ENCODE measurements at regions not wholly inside any gene's neighbourhood (a gene's known extent, or its start where the extent isn't known, plus 50 kb on each side); places are given as distances from the start of the nearest gene placed in this dataset.

GRCh38 chr2:11016735-11017388 lies 105.1 kb downstream of the KCNF1 start:
- DNase-seq (ENCODE audit: low read depth in 2 of 2), result no peak

GRCh38 chr2:11017921-11018320 lies 106.2 kb downstream of the KCNF1 start:
- no peak for DNase-seq (ENCODE audit: low read depth in 2 of 2)

GRCh38 chr2:11018651-11019185 lies 107.0 kb downstream of the KCNF1 start:
- no peak for DNase-seq (ENCODE audit: low read depth in 2 of 2)

- DNase-seq (ENCODE audit: low read depth in 2 of 2), result no peak
Observed at GRCh38 chr2:11019614-11020013, 107.9 kb downstream of the KCNF1 start.

- no peak for DNase-seq (ENCODE audit: low read depth in 2 of 2)
Observed at GRCh38 chr2:11022064-11022463, 110.3 kb downstream of the KCNF1 start.

- DNase-seq (ENCODE audit: low read depth in 2 of 2), result no peak
Observed at GRCh38 chr2:11022591-11023273, 111.0 kb downstream of the KCNF1 start.

- DNase-seq (ENCODE audit: low read depth in 2 of 2), result no peak
Observed at GRCh38 chr2:11023326-11024258, 111.9 kb downstream of the KCNF1 start.

- no peak for DNase-seq (ENCODE audit: low read depth in 2 of 2)
Observed at GRCh38 chr2:11024259-11024645, 112.5 kb downstream of the KCNF1 start.

GRCh38 chr2:11024687-11025086 lies 113.0 kb downstream of the KCNF1 start:
- DNase-seq (ENCODE audit: low read depth in 2 of 2), result no peak

GRCh38 chr2:11026286-11026921 lies 114.7 kb downstream of the KCNF1 start:
- no peak for DNase-seq (ENCODE audit: low read depth in 2 of 2)

GRCh38 chr2:11027195-11027594 lies 115.5 kb downstream of the KCNF1 start:
- DNase-seq (ENCODE audit: low read depth in 2 of 2), result no peak

- no peak for DNase-seq (ENCODE audit: low read depth in 2 of 2)
Observed at GRCh38 chr2:11028407-11028916, 116.7 kb downstream of the KCNF1 start.

GRCh38 chr2:11029136-11029535 lies 117.4 kb downstream of the KCNF1 start:
- DNase-seq (ENCODE audit: low read depth in 2 of 2), result no peak

GRCh38 chr2:11030036-11030435 lies 118.3 kb downstream of the KCNF1 start:
- no peak for DNase-seq (ENCODE audit: low read depth in 2 of 2)

- no peak for DNase-seq (ENCODE audit: low read depth in 2 of 2)
Observed at GRCh38 chr2:11030909-11031308, 119.2 kb downstream of the KCNF1 start.

- DNase-seq (ENCODE audit: low read depth in 2 of 2), result no peak
Observed at GRCh38 chr2:11031876-11032275, 120.1 kb downstream of the KCNF1 start.

GRCh38 chr2:11032396-11032795 lies 120.7 kb downstream of the KCNF1 start:
- no peak for DNase-seq (ENCODE audit: low read depth in 2 of 2)

- DNase-seq (ENCODE audit: low read depth in 2 of 2), result no peak
Observed at GRCh38 chr2:11033114-11033513, 121.4 kb downstream of the KCNF1 start.

- no peak for DNase-seq (ENCODE audit: low read depth in 2 of 2)
Observed at GRCh38 chr2:11038641-11039040, 116.6 kb upstream of the SLC66A3 start.

- no peak for DNase-seq (ENCODE audit: low read depth in 2 of 2)
Observed at GRCh38 chr2:11040992-11041391, 114.3 kb upstream of the SLC66A3 start.

- DNase-seq (ENCODE audit: low read depth in 2 of 2), result no peak
Observed at GRCh38 chr2:11042841-11043240, 112.4 kb upstream of the SLC66A3 start.

GRCh38 chr2:11043245-11043644 lies 112.0 kb upstream of the SLC66A3 start:
- no peak for DNase-seq (ENCODE audit: low read depth in 2 of 2)

All from stimulated activated CD4-positive, alpha-beta T cell treated with anti-CD3 and anti-CD28 coated beads, Interleukin-12 subunit alpha, Interleukin-12 subunit beta, amount 100 ng/mL, for 24 hours (primary cell).